ENCODE measurements at regions not wholly inside any gene's neighbourhood (a gene's known extent, or its start where the extent isn't known, plus 50 kb on each side); places are given as distances from the start of the nearest gene placed in this dataset.

DNA sequence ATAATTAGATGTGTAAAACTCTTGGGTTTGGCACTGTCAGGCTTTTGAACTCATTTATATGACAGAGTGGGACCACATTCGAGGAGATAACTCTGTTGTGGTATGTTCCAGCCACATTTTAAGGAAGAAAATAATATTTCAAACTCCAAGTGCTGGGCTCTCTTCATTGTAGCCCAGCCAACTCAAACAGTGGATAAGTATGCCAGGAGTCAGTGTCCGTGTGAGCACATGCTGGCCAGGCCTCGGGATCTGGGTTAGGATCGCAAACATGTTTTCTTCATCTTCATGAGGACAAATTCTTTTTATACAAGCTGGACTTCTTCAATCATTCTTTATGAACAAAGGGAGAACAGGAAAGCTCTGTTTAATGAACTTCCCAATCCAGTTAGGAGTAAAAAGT lies 497.5 kb downstream of the MAFB start:
- Mint-ChIP-seq H3K27ac (no peak overlapping the region), H3K36me3 (no peaks in the 10 kb centered on the region), H3K4me3 (no peak overlapping the region), H3K9me3 (peaks cover 0 to 3% (median 0%) of the 10 kb centered on the region in 8 donors), H3K4me1 (no peaks in the 10 kb centered on the region), H3K27me3 (peaks cover 0 to 3% of the 10 kb centered on the region in 2 donors)
- Histone ChIP-seq H3K9me3 (ENCODE audit: control insufficient read depth in 1 of 2, low read length in 2 of 2) (no peaks in the 10 kb centered on the region), H3K36me3 (ENCODE audit: insufficient read depth, low read length) (no peaks in the 10 kb centered on the region), H3K4me1 (ENCODE audit: insufficient read depth, low read length) (no peaks in the 10 kb centered on the region), H3K27me3 (ENCODE audit: insufficient read depth, low read length) (no peaks in the 10 kb centered on the region), H3K4me3 (ENCODE audit: low read length in 2 of 2) (no peak overlapping the region), H3K27ac (ENCODE audit: low read depth, low read length) (no peak overlapping the region)
- intact Hi-C loops (cut with micrococcal nuclease), result no loop called here
- ChIA-PET POLR2A (ENCODE audit: partially characterized antibody) (no interaction called here), CTCF (ENCODE audit: partially characterized antibody) (no interaction called here)
- DNase-seq, result no peak

DNA sequence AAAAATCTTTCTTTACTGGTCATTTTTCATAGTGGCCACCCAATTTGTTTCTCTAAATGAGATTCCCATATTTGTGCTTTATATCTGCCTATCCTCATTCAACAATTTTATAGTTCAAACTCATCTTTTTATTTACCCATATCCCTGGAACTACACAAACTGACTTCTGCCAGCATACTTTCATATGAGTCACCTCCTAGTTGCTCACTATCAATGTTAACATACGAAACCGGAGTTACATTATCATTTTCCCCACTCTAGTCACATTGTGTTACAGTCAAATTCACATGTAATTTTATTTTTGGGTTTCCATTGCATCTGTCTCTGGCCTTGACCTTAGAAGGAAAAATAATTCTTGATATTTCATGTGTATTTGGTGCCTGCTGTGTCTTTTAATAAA lies 499.4 kb downstream of the MAFB start:
- CTCF ChIA-PET (ENCODE audit: partially characterized antibody), result no interaction called here
- Histone ChIP-seq H3K9me3 (ENCODE audit: control insufficient read depth in 1 of 2, low read length in 2 of 2) (no peaks in the 10 kb centered on the region), H3K27ac (ENCODE audit: low read depth, low read length) (no peak overlapping the region), H3K4me1 (ENCODE audit: insufficient read depth, low read length) (no peaks in the 10 kb centered on the region), H3K27me3 (ENCODE audit: insufficient read depth, low read length) (no peaks in the 10 kb centered on the region), H3K36me3 (ENCODE audit: insufficient read depth, low read length) (no peaks in the 10 kb centered on the region), H3K4me3 (ENCODE audit: low read length in 2 of 2) (no peak overlapping the region)
- intact Hi-C loops (cut with micrococcal nuclease), result no loop called here
- peaks cover 0 to 2% (median 0%) of the 10 kb centered on the region in 8 donors for H3K9me3 Mint-ChIP-seq
- H3K27ac Mint-ChIP-seq, result no peak overlapping the region
- H3K4me3 Mint-ChIP-seq, result no peak overlapping the region
- no peaks in the 10 kb centered on the region for H3K36me3 Mint-ChIP-seq
- H3K27me3 Mint-ChIP-seq, result peaks cover 0 to 3% of the 10 kb centered on the region in 2 donors
- DNase-seq, result no peak
- POLR2A ChIA-PET (ENCODE audit: partially characterized antibody), result no interaction called here
- H3K4me1 Mint-ChIP-seq, result no peaks in the 10 kb centered on the region

DNA sequence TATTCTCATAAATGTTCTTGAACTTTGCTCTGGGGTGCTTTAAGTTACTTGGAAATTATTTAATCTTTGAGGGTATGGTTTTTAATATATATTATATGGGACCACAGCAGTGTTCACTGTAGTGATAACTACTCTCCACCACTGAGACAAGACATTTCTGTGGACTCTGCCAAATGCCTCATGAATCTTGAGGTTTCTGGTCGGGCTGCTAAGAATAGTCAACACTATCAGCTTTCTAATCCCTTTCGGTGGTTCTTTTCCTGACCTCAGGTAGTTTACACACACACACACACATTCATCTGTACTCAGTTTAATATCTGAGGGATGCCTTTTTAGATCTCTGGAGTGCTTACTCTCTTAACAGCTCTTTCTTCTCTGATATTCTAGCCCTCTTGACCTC lies 500.7 kb downstream of the MAFB start:
- H3K4me3 Mint-ChIP-seq, result no peak overlapping the region
- no peak for DNase-seq
- H3K27me3 ChIP-seq (ENCODE audit: insufficient read depth, low read length), result no peaks in the 10 kb centered on the region
- CTCF ChIA-PET (ENCODE audit: partially characterized antibody), result no interaction called here
- H3K36me3 ChIP-seq (ENCODE audit: insufficient read depth, low read length), result no peaks in the 10 kb centered on the region
- intact Hi-C loops (cut with micrococcal nuclease), result no loop called here
- peaks cover 0 to 3% of the 10 kb centered on the region in 2 donors for H3K27me3 Mint-ChIP-seq
- no peaks in the 10 kb centered on the region for H3K4me1 Mint-ChIP-seq
- no peaks in the 10 kb centered on the region for H3K4me1 ChIP-seq (ENCODE audit: insufficient read depth, low read length)
- H3K4me3 ChIP-seq (ENCODE audit: low read length in 2 of 2), result no peak overlapping the region
- no peak overlapping the region for H3K27ac ChIP-seq (ENCODE audit: low read depth, low read length)
- POLR2A ChIA-PET (ENCODE audit: partially characterized antibody), result no interaction called here
- H3K36me3 Mint-ChIP-seq, result no peaks in the 10 kb centered on the region
- H3K9me3 ChIP-seq (ENCODE audit: control insufficient read depth in 1 of 2, low read length in 2 of 2), result no peaks in the 10 kb centered on the region
- H3K9me3 Mint-ChIP-seq, result peaks cover 0 to under 1% (median 0%) of the 10 kb centered on the region in 8 donors
- no peak overlapping the region for H3K27ac Mint-ChIP-seq

DNA sequence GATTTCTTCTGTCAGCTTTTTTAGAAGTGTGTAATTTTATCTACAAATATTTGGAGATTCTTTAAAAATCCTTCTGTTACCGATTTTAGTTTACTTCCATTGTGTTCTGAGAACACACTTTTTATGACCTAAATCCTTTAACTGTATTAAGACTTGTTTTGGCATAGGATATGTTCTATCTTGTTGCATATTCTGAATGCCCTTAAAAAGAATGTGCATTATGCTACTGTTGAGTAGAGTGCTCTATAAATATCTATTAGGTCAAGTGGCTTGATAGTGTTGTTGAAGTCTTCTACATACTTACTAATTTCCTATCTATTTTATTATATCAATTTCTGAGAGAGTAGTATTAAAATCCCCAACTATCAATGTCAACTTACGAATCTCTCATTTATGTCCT lies 502.2 kb downstream of the MAFB start:
- no peak for DNase-seq
- no peaks in the 10 kb centered on the region for H3K9me3 Mint-ChIP-seq
- no peak overlapping the region for H3K4me3 Mint-ChIP-seq
- H3K36me3 Mint-ChIP-seq, result no peaks in the 10 kb centered on the region
- ChIA-PET POLR2A (ENCODE audit: partially characterized antibody) (no interaction called here), CTCF (ENCODE audit: partially characterized antibody) (no interaction called here)
- no peak overlapping the region for H3K27ac Mint-ChIP-seq
- Histone ChIP-seq H3K4me3 (ENCODE audit: low read length in 2 of 2) (no peak overlapping the region), H3K36me3 (ENCODE audit: insufficient read depth, low read length) (no peaks in the 10 kb centered on the region), H3K9me3 (ENCODE audit: control insufficient read depth in 1 of 2, low read length in 2 of 2) (no peaks in the 10 kb centered on the region), H3K4me1 (ENCODE audit: insufficient read depth, low read length) (no peaks in the 10 kb centered on the region), H3K27me3 (ENCODE audit: insufficient read depth, low read length) (no peaks in the 10 kb centered on the region), H3K27ac (ENCODE audit: low read depth, low read length) (no peak overlapping the region)
- no peaks in the 10 kb centered on the region for H3K4me1 Mint-ChIP-seq
- H3K27me3 Mint-ChIP-seq, result peaks cover 0 to 3% of the 10 kb centered on the region in 2 donors
- intact Hi-C loops (cut with micrococcal nuclease), result no loop called here

DNA sequence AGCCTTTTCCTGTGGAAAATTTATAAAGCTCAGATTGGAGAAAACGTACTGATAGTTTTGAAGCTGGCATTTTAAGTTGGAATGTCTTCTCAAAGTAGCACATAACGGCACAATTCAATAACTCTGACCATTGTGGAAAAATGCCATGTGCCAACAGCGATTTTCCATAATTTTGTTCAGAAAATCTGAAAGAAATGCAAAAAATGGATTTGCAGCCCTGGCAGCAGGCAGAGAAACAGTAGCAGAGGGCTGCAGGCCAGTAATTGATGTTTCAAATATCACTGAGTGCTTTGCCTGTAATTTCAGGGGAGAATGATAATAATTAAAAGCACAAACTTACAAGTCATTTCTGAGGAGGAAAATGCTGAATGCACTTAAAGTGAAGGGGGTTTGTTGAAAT lies 507.4 kb downstream of the MAFB start:
- no peaks in the 10 kb centered on the region for H3K9me3 ChIP-seq (ENCODE audit: control insufficient read depth in 1 of 2, low read length in 2 of 2)
- ChIA-PET CTCF (ENCODE audit: partially characterized antibody) (no interaction called here), POLR2A (ENCODE audit: partially characterized antibody) (no interaction called here)
- no peaks in the 10 kb centered on the region for H3K27me3 ChIP-seq (ENCODE audit: insufficient read depth, low read length)
- Mint-ChIP-seq H3K27me3 (no peaks in the 10 kb centered on the region), H3K4me3 (no peak overlapping the region), H3K9me3 (peaks cover 0 to 3% (median 0%) of the 10 kb centered on the region in 8 donors), H3K36me3 (no peaks in the 10 kb centered on the region), H3K4me1 (no peaks in the 10 kb centered on the region), H3K27ac (no peak overlapping the region)
- no peak overlapping the region for H3K27ac ChIP-seq (ENCODE audit: low read depth, low read length)
- intact Hi-C loops (cut with micrococcal nuclease), result no loop called here
- no peak overlapping the region for H3K4me3 ChIP-seq (ENCODE audit: low read length in 2 of 2)
- no peak for DNase-seq
- H3K36me3 ChIP-seq (ENCODE audit: insufficient read depth, low read length), result no peaks in the 10 kb centered on the region
- H3K4me1 ChIP-seq (ENCODE audit: insufficient read depth, low read length), result no peaks in the 10 kb centered on the region

DNA sequence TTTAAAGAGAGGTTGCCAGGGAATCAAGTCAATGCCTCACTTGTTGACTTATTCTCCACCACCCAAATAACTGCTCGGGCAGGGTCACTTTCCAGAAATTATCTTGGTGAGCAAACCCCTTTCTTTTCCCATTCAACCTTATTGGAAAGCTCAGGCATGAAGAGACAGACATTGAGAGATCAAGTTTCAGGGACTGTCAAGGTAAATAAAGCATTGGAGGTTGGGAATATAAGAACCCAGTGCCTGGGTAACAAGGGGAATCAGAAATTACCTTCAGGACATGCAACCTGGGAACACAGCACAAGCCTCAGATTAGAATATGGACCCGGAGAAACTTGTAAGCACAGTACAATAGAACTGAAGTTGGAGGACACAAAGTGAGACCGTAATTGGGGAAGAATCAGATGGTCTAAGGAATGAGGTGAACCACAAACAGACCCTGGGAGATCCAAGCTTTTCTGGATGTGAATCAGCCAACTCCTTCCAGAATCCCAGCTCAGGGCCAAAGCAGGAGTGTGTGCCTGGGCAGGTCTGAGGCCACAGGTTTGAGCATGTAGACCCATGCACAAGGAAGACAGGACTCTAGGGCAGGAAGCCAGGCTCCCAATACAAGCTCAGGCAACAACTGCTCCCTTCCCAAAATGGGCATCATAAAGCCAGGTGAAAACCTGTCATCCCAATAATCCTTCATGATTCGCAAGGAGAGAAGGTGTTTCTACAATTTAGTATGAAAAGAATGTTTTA lies 512.8 kb downstream of the MAFB start:
- Mint-ChIP-seq H3K9me3 (peaks cover 0 to 3% (median 0%) of the 10 kb centered on the region in 8 donors), H3K36me3 (no peaks in the 10 kb centered on the region), H3K4me1 (no peaks in the 10 kb centered on the region), H3K4me3 (no peak overlapping the region), H3K27ac (no peak overlapping the region), H3K27me3 (peaks cover 0 to 13% of the 10 kb centered on the region in 2 donors)
- ChIA-PET POLR2A (ENCODE audit: partially characterized antibody) (no interaction called here), CTCF (ENCODE audit: partially characterized antibody) (no interaction called here)
- no peak for DNase-seq
- Histone ChIP-seq H3K4me1 (ENCODE audit: insufficient read depth, low read length) (no peaks in the 10 kb centered on the region), H3K4me3 (ENCODE audit: low read length in 2 of 2) (no peak overlapping the region), H3K9me3 (ENCODE audit: control insufficient read depth in 1 of 2, low read length in 2 of 2) (no peaks in the 10 kb centered on the region), H3K36me3 (ENCODE audit: insufficient read depth, low read length) (no peaks in the 10 kb centered on the region), H3K27ac (ENCODE audit: low read depth, low read length) (no peak overlapping the region), H3K27me3 (ENCODE audit: insufficient read depth, low read length) (no peaks in the 10 kb centered on the region)
- intact Hi-C loops (cut with micrococcal nuclease), result no loop called here

DNA sequence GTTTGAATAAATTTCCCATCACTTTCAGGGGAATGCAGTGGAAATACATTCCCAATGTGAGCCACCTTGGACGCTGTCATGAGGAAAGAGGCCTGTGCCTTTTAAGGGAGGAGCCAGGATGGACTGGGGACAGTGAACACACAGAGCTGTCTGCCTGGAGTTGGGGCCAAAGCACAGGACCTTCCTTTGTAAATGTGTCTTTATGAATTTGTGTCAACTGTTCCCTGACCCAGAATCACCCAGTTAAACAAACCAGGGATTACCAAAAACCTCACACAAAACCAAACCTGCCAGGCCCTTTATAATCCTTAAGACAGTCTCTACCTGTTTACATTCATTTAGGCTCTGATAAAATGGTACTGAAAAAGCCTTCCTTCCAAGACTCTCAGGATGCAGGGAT lies 513.7 kb downstream of the MAFB start:
- POLR2A ChIA-PET (ENCODE audit: partially characterized antibody), result no interaction called here
- Mint-ChIP-seq H3K27me3 (peaks cover 0 to 13% of the 10 kb centered on the region in 2 donors), H3K4me3 (no peak overlapping the region), H3K9me3 (peaks cover 0 to 3% (median 0%) of the 10 kb centered on the region in 8 donors), H3K27ac (no peak overlapping the region), H3K4me1 (no peaks in the 10 kb centered on the region), H3K36me3 (no peaks in the 10 kb centered on the region)
- H3K4me1 ChIP-seq (ENCODE audit: insufficient read depth, low read length), result no peaks in the 10 kb centered on the region
- H3K4me3 ChIP-seq (ENCODE audit: low read length in 2 of 2), result no peak overlapping the region
- CTCF ChIA-PET (ENCODE audit: partially characterized antibody), result no interaction called here
- intact Hi-C loops (cut with micrococcal nuclease), result no loop called here
- no peaks in the 10 kb centered on the region for H3K9me3 ChIP-seq (ENCODE audit: control insufficient read depth in 1 of 2, low read length in 2 of 2)
- DNase-seq, result no peak
- H3K27me3 ChIP-seq (ENCODE audit: insufficient read depth, low read length), result no peaks in the 10 kb centered on the region
- no peaks in the 10 kb centered on the region for H3K36me3 ChIP-seq (ENCODE audit: insufficient read depth, low read length)
- H3K27ac ChIP-seq (ENCODE audit: low read depth, low read length), result no peak overlapping the region

DNA sequence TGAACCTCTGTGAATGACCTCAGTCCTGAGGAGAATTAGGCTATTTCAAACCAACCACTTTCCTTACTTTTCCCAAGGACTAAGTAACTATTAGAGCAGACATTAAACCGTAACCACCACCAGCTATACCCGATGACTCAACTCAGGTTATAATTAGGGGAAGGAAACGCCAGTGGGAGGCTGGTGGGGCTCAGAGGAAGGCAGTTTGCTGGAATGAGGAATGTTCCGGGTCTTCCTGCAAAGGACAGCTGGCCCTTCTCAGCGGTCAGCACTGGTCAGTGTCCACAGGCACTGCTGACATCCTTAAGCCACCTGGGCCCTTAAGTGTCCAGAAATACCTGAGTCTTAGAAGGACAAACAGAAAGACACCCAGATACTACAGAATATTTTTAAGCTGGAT lies 515.2 kb downstream of the MAFB start:
- H3K9me3 Mint-ChIP-seq, result peaks cover 0 to 3% (median 0%) of the 10 kb centered on the region in 8 donors
- POLR2A ChIA-PET (ENCODE audit: partially characterized antibody), result no interaction called here
- no peak overlapping the region for H3K27ac Mint-ChIP-seq
- intact Hi-C loops (cut with micrococcal nuclease), result no loop called here
- no peak for DNase-seq
- no peaks in the 10 kb centered on the region for H3K4me1 Mint-ChIP-seq
- H3K9me3 ChIP-seq (ENCODE audit: control insufficient read depth in 1 of 2, low read length in 2 of 2), result no peaks in the 10 kb centered on the region
- no peaks in the 10 kb centered on the region for H3K36me3 ChIP-seq (ENCODE audit: insufficient read depth, low read length)
- CTCF ChIA-PET (ENCODE audit: partially characterized antibody), result no interaction called here
- H3K4me1 ChIP-seq (ENCODE audit: insufficient read depth, low read length), result no peaks in the 10 kb centered on the region
- H3K27me3 Mint-ChIP-seq, result peaks cover 0 to 13% of the 10 kb centered on the region in 2 donors
- no peak overlapping the region for H3K27ac ChIP-seq (ENCODE audit: low read depth, low read length)
- no peaks in the 10 kb centered on the region for H3K27me3 ChIP-seq (ENCODE audit: insufficient read depth, low read length)
- H3K4me3 ChIP-seq (ENCODE audit: low read length in 2 of 2), result no peak overlapping the region
- H3K4me3 Mint-ChIP-seq, result no peak overlapping the region
- no peaks in the 10 kb centered on the region for H3K36me3 Mint-ChIP-seq
